HepG2 (cell line): ENCODE measurements at regions not wholly inside any gene's neighbourhood (a gene's known extent, or its start where the extent isn't known, plus 50 kb on each side); places are given as distances from the start of the nearest gene placed in this dataset.

Experiments used
- ATAC-seq: fragments of 200-7000 bp; cut with Tn5 transposase; 3 replicates; pipeline ENCODE4 v1.9.1; 2020; ENCODE audit warnings: mild to moderate bottlenecking, moderate library complexity
- BruUV-seq: library from RNA; stranded (reverse); fragments of 400-500 nt; replicated peaks from 2 replicates; lab custom pipeline; 2021; lab: Mats Ljungman, UMichigan
- CTCF ChIA-PET: fragments of 300-600 bp; formaldehyde crosslinking; extraction: SDS; loops from one replicate; lab custom pipeline; 2021; ENCODE audit warnings: low total read pairs, inconsistent platforms, low intra/inter-chr PET ratio; lab: Yijun Ruan, JAX
- POLR2A ChIA-PET: fragments of 350-600 bp; sonication (Branson Sonifier 250); formaldehyde crosslinking; loops from one replicate; lab custom pipeline; 2020; ENCODE audit warnings: antibody characterized with exemption, inconsistent platforms; lab: Yijun Ruan, JAX
- DNase-seq: peaks from one replicate; pipeline ENCODE4 v3.0.0-alpha.2; 2015; ENCODE audit warnings: low spot score
- FAIRE-seq: peaks from 3 replicates; lab custom pipeline; 2011; peaks lifted over from hg19 to GRCh38; lab: Jason Lieb, UNC
- H2AFZ ChIP-seq: one replicate; pipeline ENCODE4 v1.6.1; 2011; ENCODE audit warnings: low read length, inconsistent platforms
- H3K27ac ChIP-seq: fragments of 300-600 bp; 3 replicates; pipeline ENCODE4 v1.8.0; 2011; ENCODE audit warnings: mixed run types, mild to moderate bottlenecking, mixed read lengths, low read length, inconsistent platforms; ENCODE audit not compliant: insufficient read depth; ENCODE audit errors: extremely low read length
- H3K27me3 ChIP-seq, 2 experiments: fragments of 200-600 bp in 1 of 2; 2 replicates in 1 of 2; 3 replicates in 1 of 2; pipeline versions ENCODE4 v1.6.0 to v1.8.0; 2011; ENCODE audit warnings: low read length in 2 of 2, mild to moderate bottlenecking in 2 of 2, moderate library complexity in 2 of 2, inconsistent platforms in 1 of 2; ENCODE audit not compliant: insufficient read depth in 2 of 2, control insufficient read depth in 1 of 2
- H3K36me3 ChIP-seq, 2 experiments: fragments of 200-600 bp in 1 of 2; replicated peaks in 1 of 2; 2 replicates in 1 of 2; 3 replicates in 1 of 2; pipeline versions ENCODE4 v1.5.1 to v1.8.0; 2011; ENCODE audit warnings: low read length in 2 of 2, inconsistent platforms in 1 of 2; ENCODE audit not compliant: insufficient read depth in 2 of 2, control insufficient read depth in 1 of 2
- H3K4me1 ChIP-seq: 2 replicates; pipeline ENCODE4 v1.5.1; 2012; ENCODE audit warnings: low read length, inconsistent platforms; ENCODE audit not compliant: insufficient read depth
- H3K4me2 ChIP-seq: 2 replicates; pipeline ENCODE4 v1.6.0; 2011; ENCODE audit warnings: low read depth, low read length, inconsistent platforms
- H3K4me3 ChIP-seq, 3 experiments: fragments of 200-600 bp in 1 of 3; sonication (generic), shearing (Covaris generic) in 1 of 3; replicated peaks in 1 of 3; 2 replicates each; pipeline ENCODE4 v1.5.1; 2011 to 2016; ENCODE audit warnings: low read length in 3 of 3, inconsistent platforms in 2 of 3, low read depth in 2 of 3, mild to moderate bottlenecking in 2 of 3, control low read depth in 1 of 3, mixed read lengths in 1 of 3; ENCODE audit not compliant: insufficient read depth in 1 of 3
- H3K79me2 ChIP-seq: one replicate; pipeline ENCODE4 v1.6.1; 2011; ENCODE audit warnings: low read length, inconsistent platforms; ENCODE audit not compliant: insufficient read depth
- H3K9ac ChIP-seq: 2 replicates; pipeline ENCODE4 v1.6.0; 2011; ENCODE audit warnings: mild to moderate bottlenecking, low read depth, low read length, inconsistent platforms; ENCODE audit not compliant: insufficient read depth
- H3K9me3 ChIP-seq: 2 replicates; pipeline ENCODE4 v1.5.1; 2012; ENCODE audit warnings: mild to moderate bottlenecking, low read length
- H4K20me1 ChIP-seq: 2 replicates; pipeline ENCODE4 v1.6.0; 2011; ENCODE audit warnings: inconsistent platforms, mild to moderate bottlenecking, low read length, moderate library complexity; ENCODE audit not compliant: insufficient read depth
- AHR ChIP-seq: IDR thresholded peaks from 2 replicates; pipeline ENCODE4 v1.6.1; 2018; ENCODE audit warnings: missing genetic modification reagents, missing compliant biosample characterization
- EZH2 ChIP-seq: conservative IDR thresholded peaks from 2 replicates; pipeline ENCODE4 v1.6.1; 2012; ENCODE audit warnings: mild to moderate bottlenecking, low read depth, low read length, moderate library complexity
- GLMP ChIP-seq: sonication (generic); formaldehyde crosslinking; IDR thresholded peaks from 2 replicates; pipeline ENCODE4 v1.9.0; 2021; ENCODE audit warnings: missing genetic modification reagents, mild to moderate bottlenecking, borderline replicate concordance
- HMG20B ChIP-seq: conservative IDR thresholded peaks from 2 replicates; pipeline ENCODE4 v1.6.1; 2016; ENCODE audit warnings: missing genetic modification reagents, missing compliant biosample characterization
- NCOR1 ChIP-seq: fragments of 200-600 bp; sonication (generic); IDR thresholded peaks from 2 replicates; pipeline ENCODE4 v1.7.0; 2017; ENCODE audit warnings: antibody characterized with exemption, low read length, borderline replicate concordance
- RFXANK ChIP-seq: IDR thresholded peaks from 2 replicates; pipeline ENCODE4 v1.6.1; 2016
- SCMH1 ChIP-seq: sonication (generic); formaldehyde crosslinking; IDR thresholded peaks from 2 replicates; pipeline ENCODE4 v1.9.0; 2021; ENCODE audit warnings: missing genetic modification reagents, mild to moderate bottlenecking, borderline replicate concordance
- TP53 ChIP-seq: sonication (generic); formaldehyde crosslinking; conservative IDR thresholded peaks from 2 replicates; pipeline ENCODE4 v1.4.0; 2020; ENCODE audit warnings: missing genetic modification reagents
- ZFP91 ChIP-seq: sonication (generic); formaldehyde crosslinking; IDR thresholded peaks from 2 replicates; pipeline ENCODE4 v1.9.0; 2022; ENCODE audit warnings: missing genetic modification reagents, mild to moderate bottlenecking, borderline replicate concordance
- ZNF354B ChIP-seq: sonication (generic); formaldehyde crosslinking; IDR thresholded peaks from 2 replicates; pipeline ENCODE4 v1.8.0; 2022; ENCODE audit warnings: mild to moderate bottlenecking, missing genetic modification reagents
- ZNF468 ChIP-seq: sonication (generic); formaldehyde crosslinking; IDR thresholded peaks from 2 replicates; pipeline ENCODE4 v1.8.0; 2022; ENCODE audit warnings: mild to moderate bottlenecking, moderate library complexity, missing genetic modification reagents
- ZNF564 ChIP-seq: sonication (generic); formaldehyde crosslinking; IDR thresholded peaks from 2 replicates; pipeline ENCODE4 v1.8.1; 2023; ENCODE audit warnings: mild to moderate bottlenecking, missing genetic modification reagents
- ZSCAN31 ChIP-seq: sonication (generic); formaldehyde crosslinking; IDR thresholded peaks from 2 replicates; pipeline ENCODE4 v1.5.0; 2020; ENCODE audit warnings: low read depth, mild to moderate bottlenecking, missing genetic modification reagents
- WGBS: methylation state at CpG from one replicate; pipeline ENCODE4 v1.1.6; 2017; ENCODE audit warnings: low lambda C conversion rate; 5-methylcytosine and 5-hydroxymethylcytosine counted together
- in situ Hi-C: cut with HindIII; loops from 2 replicates; pipeline ENCODE4 v1.10.0; 2017; ENCODE audit warnings: low pct_unique_long_range_greater_than_20kb; ENCODE audit not compliant: extremely low pct_ligation_motif_present
- intact Hi-C: fragments of 100-400 bp; cut with micrococcal nuclease; formaldehyde crosslinking; loops from one replicate; pipeline ENCODE4 v1.10.0; 2022; ENCODE audit not compliant: unreplicated experiment

DNA sequence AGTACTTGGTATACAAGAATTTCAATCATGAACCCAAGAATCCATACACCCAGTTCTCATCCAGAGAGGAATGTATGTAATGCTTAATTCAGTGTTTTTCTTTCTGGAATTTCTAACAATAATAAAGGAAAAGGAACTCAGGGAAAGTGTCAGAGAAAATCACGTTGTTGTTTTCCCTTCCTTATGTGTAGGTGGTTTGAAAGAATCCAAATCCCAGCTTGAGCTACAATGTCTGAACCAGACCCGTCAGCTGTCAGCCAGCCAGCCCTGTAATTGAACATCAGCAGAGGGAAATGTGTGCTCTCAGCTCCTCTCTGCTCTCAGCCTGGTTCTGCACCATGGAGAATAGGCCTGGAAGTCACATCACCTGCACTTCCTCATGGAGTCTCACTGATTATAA, 126.5 kb downstream of the TMEM30B start:
- FAIRE-seq: no peak
- in situ Hi-C loops (no loop called here), intact Hi-C loops (no loop called here)
- no peak for DNase-seq
- WGBS: 32% methylated on average over 2 of the region's 2 CpGs
- POLR2A ChIA-PET: no interaction called here
- BruUV-seq: no TSS peak
- no peak overlapping the region for H3K27ac ChIP-seq
- H3K4me1 ChIP-seq: peaks cover 15% of the 10 kb centered on the region; the same call in 1 of the 2 replicates
- no peaks in the 10 kb centered on the region for H3K36me3 ChIP-seq
- no peaks in the 10 kb centered on the region for H3K9me3 ChIP-seq
- TF ChIP-seq ZNF564 (CRISPR knock-in tag) (no peak), ZFP91 (CRISPR knock-in tag) (no peak), AHR (CRISPR knock-in tag) (no peak), EZH2 (no peak), ZSCAN31 (CRISPR knock-in tag) (no peak), ZNF354B (CRISPR knock-in tag) (no peak), SCMH1 (CRISPR knock-in tag) (no peak), GLMP (CRISPR knock-in tag) (no peak), HMG20B (CRISPR knock-in tag) (no peak), TP53 (no peak), NCOR1 (no peak), RFXANK (CRISPR knock-in tag) (no peak), ZNF468 (CRISPR knock-in tag) (no peak)
- TF ChIP-seq, all 625 proteins: peak for 0
- no peaks in the 10 kb centered on the region for H4K20me1 ChIP-seq
- H3K4me2 ChIP-seq: no peak overlapping the region
- CTCF ChIA-PET: no interaction called here
- no peak for ATAC-seq
- no peak overlapping the region for H2AFZ ChIP-seq
- H3K79me2 ChIP-seq: no peaks in the 10 kb centered on the region
- peaks cover 0 to 1% of the 10 kb centered on the region in 2 experiments; a peak in 1 of 5 replicates for H3K27me3 ChIP-seq
- H3K9ac ChIP-seq: no peak overlapping the region
- H3K4me3 ChIP-seq: no peak overlapping the region
